ENCODE measurements at regions not wholly inside any gene's neighbourhood (a gene's known extent, or its start where the extent isn't known, plus 50 kb on each side); places are given as distances from the start of the nearest gene placed in this dataset.

DNA sequence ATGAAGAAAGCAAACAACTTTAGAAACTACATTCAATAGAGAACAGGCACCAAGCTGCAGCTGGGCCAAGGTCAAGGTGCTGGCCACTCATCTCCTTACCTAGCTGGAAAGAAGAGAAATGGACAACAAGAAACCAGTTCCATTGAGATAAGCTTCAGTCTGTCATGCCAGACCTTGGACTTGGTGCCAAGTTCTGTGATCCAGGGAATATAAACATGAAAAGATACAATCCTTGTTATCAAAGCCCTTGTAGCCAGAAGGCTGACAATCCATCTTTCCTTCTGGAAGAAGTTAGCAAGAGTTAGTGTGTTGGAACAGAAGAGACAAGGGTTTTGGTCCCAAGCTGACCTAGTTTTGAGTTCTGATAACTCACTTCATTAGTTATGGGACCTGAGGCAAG, 227.5 kb downstream of the ACTL7B start:
- DNase-seq: no peak

DNA sequence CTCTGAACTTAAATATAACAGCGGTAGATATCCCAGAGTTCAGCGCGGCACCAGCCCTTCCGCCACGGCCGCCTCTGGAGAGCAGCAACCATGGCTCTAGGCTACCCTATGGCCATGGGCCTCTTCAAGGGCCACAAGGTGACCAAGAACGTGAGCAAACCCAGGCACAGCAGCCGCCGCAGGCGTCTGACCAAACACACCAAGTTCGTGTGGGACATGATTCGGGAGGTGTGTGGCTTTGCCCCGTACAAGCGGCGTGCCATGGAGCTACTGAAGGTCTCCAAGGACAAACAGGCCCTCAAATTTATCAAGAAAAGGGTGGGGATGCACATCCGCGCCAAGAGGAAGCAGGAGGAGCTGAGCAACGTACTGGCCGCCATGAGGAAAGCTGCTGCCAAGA, 229.0 kb downstream of the ACTL7B start:
- Histone ChIP-seq H3K4me1 (ENCODE audit: insufficient read depth) (no peaks in the 10 kb centered on the region), H3K27ac (no peak overlapping the region), H3K36me3 (no peaks in the 10 kb centered on the region), H3K27me3 (no peaks in the 10 kb centered on the region), H3K4me3 (no peak overlapping the region), H3K9me3 (no peaks in the 10 kb centered on the region)
- 91 to 92% (median 92%) methylated on average over 19 of the region's 19 CpGs for WGBS, 3 donors
- TF ChIP-seq EP300 (IDR thresholded peaks at IDR 0.05) (no peak), POLR2A (IDR thresholded peaks at IDR 0.05) (no peak)
- TF ChIP-seq, protein P1, sequence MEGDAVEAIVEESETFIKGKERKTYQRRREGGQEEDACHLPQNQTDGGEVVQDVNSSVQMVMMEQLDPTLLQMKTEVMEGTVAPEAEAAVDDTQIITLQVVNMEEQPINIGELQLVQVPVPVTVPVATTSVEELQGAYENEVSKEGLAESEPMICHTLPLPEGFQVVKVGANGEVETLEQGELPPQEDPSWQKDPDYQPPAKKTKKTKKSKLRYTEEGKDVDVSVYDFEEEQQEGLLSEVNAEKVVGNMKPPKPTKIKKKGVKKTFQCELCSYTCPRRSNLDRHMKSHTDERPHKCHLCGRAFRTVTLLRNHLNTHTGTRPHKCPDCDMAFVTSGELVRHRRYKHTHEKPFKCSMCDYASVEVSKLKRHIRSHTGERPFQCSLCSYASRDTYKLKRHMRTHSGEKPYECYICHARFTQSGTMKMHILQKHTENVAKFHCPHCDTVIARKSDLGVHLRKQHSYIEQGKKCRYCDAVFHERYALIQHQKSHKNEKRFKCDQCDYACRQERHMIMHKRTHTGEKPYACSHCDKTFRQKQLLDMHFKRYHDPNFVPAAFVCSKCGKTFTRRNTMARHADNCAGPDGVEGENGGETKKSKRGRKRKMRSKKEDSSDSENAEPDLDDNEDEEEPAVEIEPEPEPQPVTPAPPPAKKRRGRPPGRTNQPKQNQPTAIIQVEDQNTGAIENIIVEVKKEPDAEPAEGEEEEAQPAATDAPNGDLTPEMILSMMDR (IDR thresholded peaks at IDR 0.05): no peak
- DNase-seq: no peak
- intact Hi-C loops (cut with DNase I): no loop called here

More for the DNA sequence above, 227.5 kb downstream of the ACTL7B start:
- no peaks in the 10 kb centered on the region for H3K4me1 ChIP-seq (ENCODE audit: insufficient read depth)
- no peaks in the 10 kb centered on the region for H3K36me3 ChIP-seq
- TF ChIP-seq EP300 (IDR thresholded peaks at IDR 0.05) (no peak), POLR2A (IDR thresholded peaks at IDR 0.05) (no peak)
- TF ChIP-seq, protein P1 (IDR thresholded peaks at IDR 0.05): no peak
- H3K27me3 ChIP-seq: no peaks in the 10 kb centered on the region
- H3K27ac ChIP-seq: no peak overlapping the region
- intact Hi-C loops (cut with DNase I): no loop called here
- H3K9me3 ChIP-seq: no peaks in the 10 kb centered on the region
- no peak overlapping the region for H3K4me3 ChIP-seq

DNA sequence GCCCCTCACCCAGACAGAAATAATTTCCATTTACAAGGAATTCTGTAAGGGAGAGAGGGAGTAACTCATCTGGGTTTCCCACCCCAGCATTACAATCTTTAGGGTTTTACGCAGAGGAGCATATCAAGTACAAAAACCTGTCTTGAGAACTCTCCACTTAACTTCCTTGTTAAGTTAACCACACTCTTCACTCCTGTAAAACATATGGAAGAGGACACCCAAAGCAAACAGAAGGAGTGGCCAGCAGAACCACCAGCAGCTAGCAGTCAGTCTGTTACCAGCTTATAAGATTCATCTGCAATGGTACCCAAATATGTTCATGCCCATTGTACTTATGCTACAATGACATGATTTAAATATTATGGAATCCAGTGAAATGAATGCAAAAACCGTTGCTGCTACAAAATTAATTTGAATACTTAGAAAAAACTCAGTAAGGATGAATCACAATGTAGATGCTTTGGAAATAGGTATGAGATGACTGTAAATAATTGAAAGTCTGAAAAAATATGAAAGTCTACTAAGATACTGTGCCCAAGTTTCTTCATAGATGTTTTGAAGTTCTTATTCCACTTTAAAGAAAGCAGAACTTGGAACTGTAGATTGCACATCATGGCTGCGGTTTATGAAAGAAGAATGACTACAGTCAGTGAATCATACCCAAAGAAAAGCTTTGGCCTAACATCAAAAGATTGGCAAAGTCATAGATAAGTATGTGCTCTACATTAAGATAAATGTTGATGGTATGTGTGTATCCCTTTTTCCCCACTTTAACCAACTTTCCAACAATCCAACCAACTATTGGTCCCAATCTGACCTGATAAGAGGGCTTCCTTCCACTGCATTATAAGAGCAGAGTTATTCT, 233.6 kb downstream of the ACTL7B start:
- TF ChIP-seq EP300 (IDR thresholded peaks at IDR 0.05) (no peak), POLR2A (IDR thresholded peaks at IDR 0.05) (no peak)
- TF ChIP-seq, protein P1 (IDR thresholded peaks at IDR 0.05): no peak
- 79 to 86% (median 81%) methylated on average over 3 of the region's 3 CpGs for WGBS, 3 donors
- H3K27me3 ChIP-seq: no peaks in the 10 kb centered on the region
- H3K4me3 ChIP-seq: no peak overlapping the region
- intact Hi-C loops (cut with DNase I): no loop called here
- H3K4me1 ChIP-seq (ENCODE audit: insufficient read depth): no peaks in the 10 kb centered on the region
- no peaks in the 10 kb centered on the region for H3K9me3 ChIP-seq
- no peaks in the 10 kb centered on the region for H3K36me3 ChIP-seq
- DNase-seq: no peak
- H3K27ac ChIP-seq: no peak overlapping the region

DNA sequence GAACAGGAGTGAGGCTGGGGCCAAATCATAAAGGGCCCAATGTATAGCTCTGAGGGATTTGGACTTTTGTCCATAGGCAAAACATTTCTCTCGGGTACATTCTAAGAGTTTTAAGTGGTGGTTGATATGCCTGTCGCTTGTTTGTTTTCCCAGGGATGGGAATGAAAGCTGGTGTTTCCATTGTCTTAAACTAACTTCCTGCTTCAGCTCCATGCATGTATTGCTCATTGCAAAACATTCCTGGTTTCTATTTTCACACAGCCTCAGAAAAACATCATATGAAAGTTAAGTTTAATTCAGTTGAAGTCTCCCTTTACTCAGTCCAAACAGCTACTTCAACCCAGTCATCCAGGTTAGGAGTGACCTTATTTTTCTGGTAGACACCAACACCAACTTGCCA, 235.0 kb downstream of the ACTL7B start:
- Histone ChIP-seq H3K36me3 (no peaks in the 10 kb centered on the region), H3K4me3 (no peak overlapping the region), H3K9me3 (no peaks in the 10 kb centered on the region), H3K27me3 (no peaks in the 10 kb centered on the region), H3K27ac (no peak overlapping the region), H3K4me1 (ENCODE audit: insufficient read depth) (no peaks in the 10 kb centered on the region)
- intact Hi-C loops (cut with DNase I): no loop called here
- TF ChIP-seq, protein P1 (IDR thresholded peaks at IDR 0.05): no peak
- TF ChIP-seq EP300 (IDR thresholded peaks at IDR 0.05): no peak
- no peak for TF ChIP-seq POLR2A (IDR thresholded peaks at IDR 0.05)
- no peak for DNase-seq
- WGBS, 3 donors: 76 to 82% (median 79%) methylated on average over 2 of the region's 2 CpGs
